ENCODE measurements at regions not wholly inside any gene's neighbourhood (a gene's known extent, or its start where the extent isn't known, plus 50 kb on each side); places are given as distances from the start of the nearest gene placed in this dataset.

DNA sequence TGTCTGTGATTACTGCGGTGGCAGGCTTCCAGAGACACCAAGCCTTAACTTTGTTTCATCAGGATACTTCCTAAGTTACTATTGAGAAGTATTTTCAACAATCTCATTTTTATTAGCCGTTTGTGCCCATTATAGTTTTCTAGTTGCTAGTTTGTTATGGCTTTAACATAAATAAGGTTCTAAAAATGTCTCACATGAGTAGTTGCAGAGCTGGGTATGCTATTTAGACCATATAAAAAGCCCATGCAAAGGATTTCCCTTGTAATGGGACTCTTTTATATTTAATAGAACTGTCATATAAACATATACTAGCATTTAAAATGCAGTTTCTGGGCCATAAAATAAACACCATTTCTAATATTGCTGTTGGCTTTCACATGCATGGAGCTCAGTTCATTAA, 205.3 kb upstream of the TCF21 start:
- no peak overlapping the region for H3K9ac ChIP-seq (ENCODE audit: insufficient read depth, low read depth, low read length)
- H3K27me3 ChIP-seq (ENCODE audit: control insufficient read depth in 1 of 2, insufficient read depth in 2 of 2, low read length in 2 of 2) = no peaks in the 10 kb centered on the region
- H3K4me1 ChIP-seq (ENCODE audit: insufficient read depth, low read length) = no peaks in the 10 kb centered on the region
- H3K27ac ChIP-seq (ENCODE audit: extremely low read length, insufficient read depth, low read length) = no peak overlapping the region
- WGBS (ENCODE audit: low lambda C conversion rate) = 2% methylated on average over 2 of the region's 2 CpGs
- H3K4me2 ChIP-seq (ENCODE audit: low read depth, low read length) = no peak overlapping the region
- no peaks in the 10 kb centered on the region for H3K79me2 ChIP-seq (ENCODE audit: insufficient read depth, low read length)
- no peak overlapping the region for H2AFZ ChIP-seq (ENCODE audit: low read length)
- ATAC-seq = no peak
- H4K20me1 ChIP-seq (ENCODE audit: insufficient read depth, low read length) = no peaks in the 10 kb centered on the region
- no TSS peak for BruUV-seq (replicated peaks)
- H3K36me3 ChIP-seq (replicated peaks in 1 of 2; ENCODE audit: control insufficient read depth in 1 of 2, insufficient read depth in 2 of 2, low read length in 2 of 2) = no peaks in the 10 kb centered on the region
- H3K4me3 ChIP-seq (replicated peaks in 1 of 3; ENCODE audit: insufficient read depth in 1 of 3, low read depth in 2 of 3, low read length in 3 of 3) = no peak overlapping the region
- CTCF ChIA-PET (ENCODE audit: low intra/inter-chr PET ratio, low total read pairs) = no interaction called here
- in situ Hi-C loops (cut with HindIII; ENCODE audit: extremely low pct_ligation_motif_present, low pct_unique_long_range_greater_than_20kb) (no loop called here), intact Hi-C loops (cut with micrococcal nuclease; ENCODE audit: unreplicated experiment) (no loop called here)
- no peak for FAIRE-seq
- DNase-seq (ENCODE audit: low spot score) = no peak
- H3K9me3 ChIP-seq (ENCODE audit: low read length) = no peaks in the 10 kb centered on the region
- POLR2A ChIA-PET = no interaction called here
- no peak for TF ChIP-seq PCBP1 (IDR thresholded peaks at IDR 0.05; ENCODE audit: borderline replicate concordance, low read depth, low read length)
- TF ChIP-seq, protein P1, sequence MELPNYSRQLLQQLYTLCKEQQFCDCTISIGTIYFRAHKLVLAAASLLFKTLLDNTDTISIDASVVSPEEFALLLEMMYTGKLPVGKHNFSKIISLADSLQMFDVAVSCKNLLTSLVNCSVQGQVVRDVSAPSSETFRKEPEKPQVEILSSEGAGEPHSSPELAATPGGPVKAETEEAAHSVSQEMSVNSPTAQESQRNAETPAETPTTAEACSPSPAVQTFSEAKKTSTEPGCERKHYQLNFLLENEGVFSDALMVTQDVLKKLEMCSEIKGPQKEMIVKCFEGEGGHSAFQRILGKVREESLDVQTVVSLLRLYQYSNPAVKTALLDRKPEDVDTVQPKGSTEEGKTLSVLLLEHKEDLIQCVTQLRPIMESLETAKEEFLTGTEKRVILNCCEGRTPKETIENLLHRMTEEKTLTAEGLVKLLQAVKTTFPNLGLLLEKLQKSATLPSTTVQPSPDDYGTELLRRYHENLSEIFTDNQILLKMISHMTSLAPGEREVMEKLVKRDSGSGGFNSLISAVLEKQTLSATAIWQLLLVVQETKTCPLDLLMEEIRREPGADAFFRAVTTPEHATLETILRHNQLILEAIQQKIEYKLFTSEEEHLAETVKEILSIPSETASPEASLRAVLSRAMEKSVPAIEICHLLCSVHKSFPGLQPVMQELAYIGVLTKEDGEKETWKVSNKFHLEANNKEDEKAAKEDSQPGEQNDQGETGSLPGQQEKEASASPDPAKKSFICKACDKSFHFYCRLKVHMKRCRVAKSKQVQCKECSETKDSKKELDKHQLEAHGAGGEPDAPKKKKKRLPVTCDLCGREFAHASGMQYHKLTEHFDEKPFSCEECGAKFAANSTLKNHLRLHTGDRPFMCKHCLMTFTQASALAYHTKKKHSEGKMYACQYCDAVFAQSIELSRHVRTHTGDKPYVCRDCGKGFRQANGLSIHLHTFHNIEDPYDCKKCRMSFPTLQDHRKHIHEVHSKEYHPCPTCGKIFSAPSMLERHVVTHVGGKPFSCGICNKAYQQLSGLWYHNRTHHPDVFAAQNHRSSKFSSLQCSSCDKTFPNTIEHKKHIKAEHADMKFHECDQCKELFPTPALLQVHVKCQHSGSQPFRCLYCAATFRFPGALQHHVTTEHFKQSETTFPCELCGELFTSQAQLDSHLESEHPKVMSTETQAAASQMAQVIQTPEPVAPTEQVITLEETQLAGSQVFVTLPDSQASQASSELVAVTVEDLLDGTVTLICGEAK (IDR thresholded peaks at IDR 0.05) = no peak
- TF ChIP-seq, protein P1 (CRISPR knock-in tag; IDR thresholded peaks at IDR 0.05) = no peak
- TF ChIP-seq, protein P2, sequence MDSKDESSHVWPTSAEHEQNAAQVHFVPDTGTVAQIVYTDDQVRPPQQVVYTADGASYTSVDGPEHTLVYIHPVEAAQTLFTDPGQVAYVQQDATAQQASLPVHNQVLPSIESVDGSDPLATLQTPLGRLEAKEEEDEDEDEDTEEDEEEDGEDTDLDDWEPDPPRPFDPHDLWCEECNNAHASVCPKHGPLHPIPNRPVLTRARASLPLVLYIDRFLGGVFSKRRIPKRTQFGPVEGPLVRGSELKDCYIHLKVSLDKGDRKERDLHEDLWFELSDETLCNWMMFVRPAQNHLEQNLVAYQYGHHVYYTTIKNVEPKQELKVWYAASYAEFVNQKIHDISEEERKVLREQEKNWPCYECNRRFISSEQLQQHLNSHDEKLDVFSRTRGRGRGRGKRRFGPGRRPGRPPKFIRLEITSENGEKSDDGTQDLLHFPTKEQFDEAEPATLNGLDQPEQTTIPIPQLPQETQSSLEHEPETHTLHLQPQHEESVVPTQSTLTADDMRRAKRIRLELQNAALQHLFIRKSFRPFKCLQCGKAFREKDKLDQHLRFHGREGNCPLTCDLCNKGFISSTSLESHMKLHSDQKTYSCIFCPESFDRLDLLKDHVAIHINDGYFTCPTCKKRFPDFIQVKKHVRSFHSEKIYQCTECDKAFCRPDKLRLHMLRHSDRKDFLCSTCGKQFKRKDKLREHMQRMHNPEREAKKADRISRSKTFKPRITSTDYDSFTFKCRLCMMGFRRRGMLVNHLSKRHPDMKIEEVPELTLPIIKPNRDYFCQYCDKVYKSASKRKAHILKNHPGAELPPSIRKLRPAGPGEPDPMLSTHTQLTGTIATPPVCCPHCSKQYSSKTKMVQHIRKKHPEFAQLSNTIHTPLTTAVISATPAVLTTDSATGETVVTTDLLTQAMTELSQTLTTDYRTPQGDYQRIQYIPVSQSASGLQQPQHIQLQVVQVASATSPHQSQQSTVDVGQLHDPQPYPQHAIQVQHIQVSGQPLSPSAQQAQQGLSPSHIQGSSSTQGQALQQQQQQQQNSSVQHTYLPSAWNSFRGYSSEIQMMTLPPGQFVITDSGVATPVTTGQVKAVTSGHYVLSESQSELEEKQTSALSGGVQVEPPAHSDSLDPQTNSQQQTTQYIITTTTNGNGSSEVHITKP (CRISPR knock-in tag; IDR thresholded peaks at IDR 0.05; ENCODE audit: low read depth) = no peak
- TF ChIP-seq, protein P3, sequence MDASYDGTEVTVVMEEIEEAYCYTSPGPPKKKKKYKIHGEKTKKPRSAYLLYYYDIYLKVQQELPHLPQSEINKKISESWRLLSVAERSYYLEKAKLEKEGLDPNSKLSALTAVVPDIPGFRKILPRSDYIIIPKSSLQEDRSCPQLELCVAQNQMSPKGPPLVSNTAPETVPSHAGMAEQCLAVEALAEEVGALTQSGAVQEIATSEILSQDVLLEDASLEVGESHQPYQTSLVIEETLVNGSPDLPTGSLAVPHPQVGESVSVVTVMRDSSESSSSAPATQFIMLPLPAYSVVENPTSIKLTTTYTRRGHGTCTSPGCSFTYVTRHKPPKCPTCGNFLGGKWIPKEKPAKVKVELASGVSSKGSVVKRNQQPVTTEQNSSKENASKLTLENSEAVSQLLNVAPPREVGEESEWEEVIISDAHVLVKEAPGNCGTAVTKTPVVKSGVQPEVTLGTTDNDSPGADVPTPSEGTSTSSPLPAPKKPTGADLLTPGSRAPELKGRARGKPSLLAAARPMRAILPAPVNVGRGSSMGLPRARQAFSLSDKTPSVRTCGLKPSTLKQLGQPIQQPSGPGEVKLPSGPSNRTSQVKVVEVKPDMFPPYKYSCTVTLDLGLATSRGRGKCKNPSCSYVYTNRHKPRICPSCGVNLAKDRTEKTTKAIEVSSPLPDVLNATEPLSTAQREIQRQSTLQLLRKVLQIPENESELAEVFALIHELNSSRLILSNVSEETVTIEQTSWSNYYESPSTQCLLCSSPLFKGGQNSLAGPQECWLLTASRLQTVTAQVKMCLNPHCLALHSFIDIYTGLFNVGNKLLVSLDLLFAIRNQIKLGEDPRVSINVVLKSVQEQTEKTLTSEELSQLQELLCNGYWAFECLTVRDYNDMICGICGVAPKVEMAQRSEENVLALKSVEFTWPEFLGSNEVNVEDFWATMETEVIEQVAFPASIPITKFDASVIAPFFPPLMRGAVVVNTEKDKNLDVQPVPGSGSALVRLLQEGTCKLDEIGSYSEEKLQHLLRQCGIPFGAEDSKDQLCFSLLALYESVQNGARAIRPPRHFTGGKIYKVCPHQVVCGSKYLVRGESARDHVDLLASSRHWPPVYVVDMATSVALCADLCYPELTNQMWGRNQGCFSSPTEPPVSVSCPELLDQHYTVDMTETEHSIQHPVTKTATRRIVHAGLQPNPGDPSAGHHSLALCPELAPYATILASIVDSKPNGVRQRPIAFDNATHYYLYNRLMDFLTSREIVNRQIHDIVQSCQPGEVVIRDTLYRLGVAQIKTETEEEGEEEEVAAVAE (CRISPR knock-in tag; IDR thresholded peaks at IDR 0.05; ENCODE audit: borderline replicate concordance) = no peak
- TF ChIP-seq KDM4B (CRISPR knock-in tag; IDR thresholded peaks at IDR 0.05) = no peak
- TF ChIP-seq HNRNPL (IDR thresholded peaks at IDR 0.05; ENCODE audit: low read depth, low read length) = no peak
- no peak for TF ChIP-seq ZNF674 (CRISPR knock-in tag; IDR thresholded peaks at IDR 0.05; ENCODE audit: low read depth)
